ENCODE measurements at regions not wholly inside any gene's neighbourhood (a gene's known extent, or its start where the extent isn't known, plus 50 kb on each side); places are given as distances from the start of the nearest gene placed in this dataset.

GRCh38 chr7:91338226-91339020 lies 74.2 kb downstream of the FZD1 start:
- H3K9me3 ChIP-seq (ENCODE audit: control insufficient read depth in 2 of 2, insufficient read depth in 1 of 2, low read length in 1 of 2): no peaks in the 10 kb centered on the region
- H3K27ac ChIP-seq (ENCODE audit: low read depth in 1 of 2, low read length in 1 of 2): no peak overlapping the region
- no peaks in the 10 kb centered on the region for H3K4me1 ChIP-seq (ENCODE audit: control insufficient read depth in 2 of 2, insufficient read depth in 2 of 2, low read length in 2 of 2)
- H3K4me3 ChIP-seq (ENCODE audit: low read length in 2 of 2): no peak overlapping the region
- DNase-seq (ENCODE audit: low read depth in 6 of 9, low spot score in 9 of 9): no peak
- no peaks in the 10 kb centered on the region for H3K36me3 ChIP-seq (ENCODE audit: control insufficient read depth in 2 of 2, insufficient read depth in 2 of 2, low read length in 1 of 2)
- 89% methylated on average over 3 of the region's 3 CpGs for WGBS
- H3K27me3 ChIP-seq (ENCODE audit: control insufficient read depth in 2 of 2, insufficient read depth in 1 of 2, low read length in 1 of 2): no peaks in the 10 kb centered on the region

GRCh38 chr7:91342346-91342745 lies 78.1 kb downstream of the FZD1 start:
- Histone ChIP-seq H3K4me3 (ENCODE audit: low read length in 2 of 2) (no peak overlapping the region), H3K27ac (ENCODE audit: low read depth in 1 of 2, low read length in 1 of 2) (no peak overlapping the region), H3K4me1 (ENCODE audit: control insufficient read depth in 2 of 2, insufficient read depth in 2 of 2, low read length in 2 of 2) (no peaks in the 10 kb centered on the region), H3K36me3 (ENCODE audit: control insufficient read depth in 2 of 2, insufficient read depth in 2 of 2, low read length in 1 of 2) (no peaks in the 10 kb centered on the region), H3K9me3 (ENCODE audit: control insufficient read depth in 2 of 2, insufficient read depth in 1 of 2, low read length in 1 of 2) (peaks cover 0 to 4% of the 10 kb centered on the region in 2 donors), H3K27me3 (ENCODE audit: control insufficient read depth in 2 of 2, insufficient read depth in 1 of 2, low read length in 1 of 2) (no peaks in the 10 kb centered on the region)
- no peak for DNase-seq (ENCODE audit: low read depth in 6 of 9, low spot score in 9 of 9)
- WGBS: 98% methylated on average over 9 of the region's 9 CpGs

DNA sequence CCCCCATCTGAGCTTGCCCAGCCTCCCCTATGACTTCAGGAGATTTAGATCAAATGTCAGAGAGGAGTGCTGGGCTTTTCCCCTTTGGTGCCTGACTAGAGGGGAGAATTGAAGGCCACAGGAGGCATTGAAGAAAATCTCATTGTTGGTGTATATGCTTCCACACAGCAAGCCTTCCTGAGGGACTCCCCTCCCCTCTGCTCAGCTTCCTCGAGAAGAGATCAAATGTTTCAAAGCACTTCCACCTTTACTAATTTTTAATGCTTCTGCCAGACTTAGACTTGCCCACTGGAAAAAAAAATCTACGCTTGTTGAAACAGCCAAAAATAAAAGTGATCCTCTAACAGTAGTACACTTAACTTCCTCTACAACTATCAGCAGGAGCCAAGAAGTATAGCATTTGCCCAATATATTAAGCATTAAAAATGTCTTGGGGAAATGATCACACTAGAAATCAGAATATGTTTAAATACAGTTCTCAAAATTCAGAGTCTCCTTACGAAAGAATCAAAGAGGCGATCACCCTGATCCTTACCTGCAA lies 79.3 kb downstream of the FZD1 start:
- no peak for DNase-seq (ENCODE audit: low read depth in 6 of 9, low spot score in 9 of 9)
- Histone ChIP-seq H3K4me1 (ENCODE audit: control insufficient read depth in 2 of 2, insufficient read depth in 2 of 2, low read length in 2 of 2) (no peaks in the 10 kb centered on the region), H3K36me3 (ENCODE audit: control insufficient read depth in 2 of 2, insufficient read depth in 2 of 2, low read length in 1 of 2) (no peaks in the 10 kb centered on the region), H3K4me3 (ENCODE audit: low read length in 2 of 2) (no peak overlapping the region), H3K9me3 (ENCODE audit: control insufficient read depth in 2 of 2, insufficient read depth in 1 of 2, low read length in 1 of 2) (peaks cover 0 to 4% of the 10 kb centered on the region in 2 donors), H3K27me3 (ENCODE audit: control insufficient read depth in 2 of 2, insufficient read depth in 1 of 2, low read length in 1 of 2) (no peaks in the 10 kb centered on the region), H3K27ac (ENCODE audit: low read depth in 1 of 2, low read length in 1 of 2) (no peak overlapping the region)
- WGBS: 61% methylated on average over 4 of the region's 4 CpGs

DNA sequence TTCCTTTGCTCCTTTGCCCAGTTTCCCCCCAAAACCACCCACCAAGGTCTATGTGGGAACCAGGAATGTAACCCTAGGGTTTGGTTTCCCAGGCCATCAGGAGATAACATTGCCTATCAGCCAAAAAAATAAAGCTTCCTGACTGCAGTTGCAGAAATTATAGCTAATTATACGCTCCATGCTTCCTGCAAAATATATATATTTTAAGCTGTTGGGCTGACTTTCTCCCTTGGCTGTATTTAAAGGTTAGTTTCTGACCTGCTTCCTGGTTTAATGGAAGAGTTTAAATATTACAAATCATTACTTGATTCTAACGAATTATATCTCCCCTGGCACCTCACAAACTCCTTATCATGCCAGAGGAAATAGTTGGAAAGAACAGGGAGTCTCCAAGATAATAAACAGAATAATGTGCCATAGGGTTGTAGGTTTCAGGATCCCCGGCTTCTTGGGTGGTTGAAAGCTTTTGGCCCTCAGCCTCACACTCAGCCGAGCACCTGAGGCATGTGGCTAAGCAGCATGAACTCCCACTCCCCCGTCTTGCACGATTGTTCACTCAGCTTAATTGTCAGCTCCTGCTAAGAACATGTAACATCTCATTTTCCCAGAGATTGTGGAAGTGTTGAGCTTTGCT lies 79.9 kb downstream of the FZD1 start:
- no peaks in the 10 kb centered on the region for H3K4me1 ChIP-seq (ENCODE audit: control insufficient read depth in 2 of 2, insufficient read depth in 2 of 2, low read length in 2 of 2)
- whole genome bisulfite sequencing: 85% methylated on average over 6 of the region's 6 CpGs
- DNase-seq (ENCODE audit: low read depth in 6 of 9, low spot score in 9 of 9): no peak

GRCh38 chr7:91344911-91345310 lies 80.7 kb downstream of the FZD1 start:
- H3K27me3 ChIP-seq (ENCODE audit: control insufficient read depth in 2 of 2, insufficient read depth in 1 of 2, low read length in 1 of 2): no peaks in the 10 kb centered on the region
- WGBS: 92% methylated on average over 5 of the region's 5 CpGs
- H3K4me1 ChIP-seq (ENCODE audit: control insufficient read depth in 2 of 2, insufficient read depth in 2 of 2, low read length in 2 of 2): no peaks in the 10 kb centered on the region
- H3K27ac ChIP-seq (ENCODE audit: low read depth in 1 of 2, low read length in 1 of 2): no peak overlapping the region
- H3K36me3 ChIP-seq (ENCODE audit: control insufficient read depth in 2 of 2, insufficient read depth in 2 of 2, low read length in 1 of 2): no peaks in the 10 kb centered on the region
- H3K9me3 ChIP-seq (ENCODE audit: control insufficient read depth in 2 of 2, insufficient read depth in 1 of 2, low read length in 1 of 2): peaks cover 0 to 4% of the 10 kb centered on the region in 2 donors
- H3K4me3 ChIP-seq (ENCODE audit: low read length in 2 of 2): no peak overlapping the region
- DNase-seq (ENCODE audit: low read depth in 6 of 9, low spot score in 9 of 9): no peak

More for the DNA sequence above, 79.9 kb downstream of the FZD1 start:
- no peak overlapping the region for H3K4me3 ChIP-seq (ENCODE audit: low read length in 2 of 2)
- H3K9me3 ChIP-seq (ENCODE audit: control insufficient read depth in 2 of 2, insufficient read depth in 1 of 2, low read length in 1 of 2): peaks cover 0 to 4% of the 10 kb centered on the region in 2 donors
- H3K27me3 ChIP-seq (ENCODE audit: control insufficient read depth in 2 of 2, insufficient read depth in 1 of 2, low read length in 1 of 2): no peaks in the 10 kb centered on the region
- no peak overlapping the region for H3K27ac ChIP-seq (ENCODE audit: low read depth in 1 of 2, low read length in 1 of 2)
- no peaks in the 10 kb centered on the region for H3K36me3 ChIP-seq (ENCODE audit: control insufficient read depth in 2 of 2, insufficient read depth in 2 of 2, low read length in 1 of 2)

DNA sequence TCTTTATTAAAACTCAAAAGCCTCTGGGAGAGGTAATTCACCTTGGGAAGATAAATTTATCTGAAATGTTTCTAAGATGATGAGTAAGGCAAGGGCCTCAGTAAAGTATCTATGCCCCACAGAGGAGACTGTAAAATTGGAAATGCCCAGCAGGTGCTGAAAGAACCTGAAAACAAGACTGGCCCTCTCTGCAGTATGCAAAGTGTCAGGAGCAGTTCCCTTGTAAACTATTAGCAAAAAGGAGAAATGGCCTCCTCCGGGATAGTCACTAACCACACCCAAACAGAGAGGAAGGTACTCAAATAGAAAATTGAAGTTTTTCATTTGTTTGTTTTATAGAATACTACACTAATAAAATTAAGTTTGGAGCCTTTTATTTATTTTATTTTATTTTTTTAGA lies 81.2 kb downstream of the FZD1 start:
- no peak for DNase-seq (ENCODE audit: low read depth in 6 of 9, low spot score in 9 of 9)
- H3K4me1 ChIP-seq (ENCODE audit: control insufficient read depth in 2 of 2, insufficient read depth in 2 of 2, low read length in 2 of 2): no peaks in the 10 kb centered on the region
- no peak overlapping the region for H3K27ac ChIP-seq (ENCODE audit: low read depth in 1 of 2, low read length in 1 of 2)
- no peak overlapping the region for H3K4me3 ChIP-seq (ENCODE audit: low read length in 2 of 2)
- peaks cover 0 to 4% of the 10 kb centered on the region in 2 donors for H3K9me3 ChIP-seq (ENCODE audit: control insufficient read depth in 2 of 2, insufficient read depth in 1 of 2, low read length in 1 of 2)
- WGBS: 85% methylated on average over 1 of the region's 1 CpG
- no peaks in the 10 kb centered on the region for H3K36me3 ChIP-seq (ENCODE audit: control insufficient read depth in 2 of 2, insufficient read depth in 2 of 2, low read length in 1 of 2)
- H3K27me3 ChIP-seq (ENCODE audit: control insufficient read depth in 2 of 2, insufficient read depth in 1 of 2, low read length in 1 of 2): no peaks in the 10 kb centered on the region

DNA sequence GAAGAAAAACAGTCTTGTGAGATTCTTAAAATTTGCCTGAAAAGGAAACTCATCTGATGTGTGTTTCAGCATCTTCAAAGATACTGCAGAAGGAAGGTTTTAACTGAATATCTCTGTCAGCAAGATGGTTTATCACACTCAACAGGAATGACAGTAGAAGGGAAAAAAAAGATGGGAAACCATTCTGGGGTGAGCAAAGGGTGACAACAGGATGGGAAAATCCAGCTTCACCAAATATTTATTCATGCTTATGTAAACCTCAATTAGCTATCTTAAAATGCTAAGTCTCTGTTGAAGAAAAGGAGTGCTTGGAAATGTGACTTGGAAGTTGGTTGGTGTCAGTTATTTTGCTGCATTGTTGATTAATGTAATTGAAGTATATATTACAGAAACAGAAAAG lies 82.2 kb downstream of the FZD1 start:
- H3K27me3 ChIP-seq (ENCODE audit: control insufficient read depth in 2 of 2, insufficient read depth in 1 of 2, low read length in 1 of 2): no peaks in the 10 kb centered on the region
- no peak overlapping the region for H3K4me3 ChIP-seq (ENCODE audit: low read length in 2 of 2)
- H3K9me3 ChIP-seq (ENCODE audit: control insufficient read depth in 2 of 2, insufficient read depth in 1 of 2, low read length in 1 of 2): peaks cover 0 to 4% of the 10 kb centered on the region in 2 donors
- no peak for DNase-seq (ENCODE audit: low read depth in 6 of 9, low spot score in 9 of 9)
- no peak overlapping the region for H3K27ac ChIP-seq (ENCODE audit: low read depth in 1 of 2, low read length in 1 of 2)
- H3K36me3 ChIP-seq (ENCODE audit: control insufficient read depth in 2 of 2, insufficient read depth in 2 of 2, low read length in 1 of 2): no peaks in the 10 kb centered on the region
- no peaks in the 10 kb centered on the region for H3K4me1 ChIP-seq (ENCODE audit: control insufficient read depth in 2 of 2, insufficient read depth in 2 of 2, low read length in 2 of 2)

- no peak overlapping the region for H3K27ac ChIP-seq (ENCODE audit: low read depth in 1 of 2, low read length in 1 of 2)
- no peak overlapping the region for H3K4me3 ChIP-seq (ENCODE audit: low read length in 2 of 2)
- no peaks in the 10 kb centered on the region for H3K27me3 ChIP-seq (ENCODE audit: control insufficient read depth in 2 of 2, insufficient read depth in 1 of 2, low read length in 1 of 2)
- peaks cover 0 to 4% of the 10 kb centered on the region in 2 donors for H3K9me3 ChIP-seq (ENCODE audit: control insufficient read depth in 2 of 2, insufficient read depth in 1 of 2, low read length in 1 of 2)
- 74% methylated on average over 3 of the region's 3 CpGs for WGBS
- DNase-seq (ENCODE audit: low read depth in 6 of 9, low spot score in 9 of 9): no peak
- no peaks in the 10 kb centered on the region for H3K36me3 ChIP-seq (ENCODE audit: control insufficient read depth in 2 of 2, insufficient read depth in 2 of 2, low read length in 1 of 2)
- H3K4me1 ChIP-seq (ENCODE audit: control insufficient read depth in 2 of 2, insufficient read depth in 2 of 2, low read length in 2 of 2): no peaks in the 10 kb centered on the region
Observed at GRCh38 chr7:91347290-91347689, 83.1 kb downstream of the FZD1 start.

DNA sequence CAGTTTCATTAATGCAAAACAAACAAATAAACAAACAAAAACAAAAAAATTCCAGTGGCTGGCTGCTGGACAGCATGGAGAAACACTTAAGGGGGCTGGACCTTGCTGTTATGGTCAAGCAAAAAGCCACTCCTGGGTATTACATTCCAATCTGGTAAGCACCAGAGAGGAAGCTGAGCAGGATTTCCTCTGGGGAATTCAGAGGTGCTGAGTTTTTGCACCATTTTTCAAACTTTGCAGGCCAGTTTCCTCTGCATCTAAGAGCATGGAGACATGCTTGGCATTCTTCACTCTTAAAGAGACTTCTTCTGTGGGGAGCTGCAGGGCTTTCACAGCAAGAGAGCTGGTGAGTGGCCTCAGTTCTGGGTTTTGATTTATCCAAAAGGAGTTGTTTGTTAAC lies 84.5 kb downstream of the FZD1 start:
- H3K9me3 ChIP-seq (ENCODE audit: control insufficient read depth in 2 of 2, insufficient read depth in 1 of 2, low read length in 1 of 2): peaks cover 0 to 4% of the 10 kb centered on the region in 2 donors
- DNase-seq (ENCODE audit: low read depth in 6 of 9, low spot score in 9 of 9): no peak
- no peak overlapping the region for H3K27ac ChIP-seq (ENCODE audit: low read depth in 1 of 2, low read length in 1 of 2)
- no peaks in the 10 kb centered on the region for H3K36me3 ChIP-seq (ENCODE audit: control insufficient read depth in 2 of 2, insufficient read depth in 2 of 2, low read length in 1 of 2)
- no peaks in the 10 kb centered on the region for H3K4me1 ChIP-seq (ENCODE audit: control insufficient read depth in 2 of 2, insufficient read depth in 2 of 2, low read length in 2 of 2)
- no peak overlapping the region for H3K4me3 ChIP-seq (ENCODE audit: low read length in 2 of 2)
- no peaks in the 10 kb centered on the region for H3K27me3 ChIP-seq (ENCODE audit: control insufficient read depth in 2 of 2, insufficient read depth in 1 of 2, low read length in 1 of 2)

Measured in thymus (tissue), 11 donors.